DND-41 (cell line): ENCODE measurements at regions not wholly inside any gene's neighbourhood (a gene's known extent, or its start where the extent isn't known, plus 50 kb on each side); places are given as distances from the start of the nearest gene placed in this dataset.

Experiments
- ATAC-seq: fragments of 200-7000 bp; cut with Tn5 transposase; 3 replicates; pipeline ENCODE4 v1.9.1; 2021; ENCODE audit warnings: low read depth; ENCODE audit not compliant: insufficient read depth
- DNase-seq: peaks from one replicate; pipeline ENCODE4 v3.0.0-alpha.2; 2020
- H2AFZ ChIP-seq: 2 replicates; pipeline ENCODE4 v1.6.0; 2012; ENCODE audit warnings: low read depth, low read length
- H3K27ac ChIP-seq: 2 replicates; pipeline ENCODE4 v1.5.1; 2012; ENCODE audit warnings: low read length, inconsistent platforms
- H3K27me3 ChIP-seq: fragments of 200-600 bp; sonication (generic); 2 replicates; pipeline ENCODE4 v1.6.0; 2012; ENCODE audit warnings: low read length, mild to moderate bottlenecking, inconsistent platforms; ENCODE audit not compliant: insufficient read depth, poor library complexity
- H3K36me3 ChIP-seq: 2 replicates; pipeline ENCODE4 v1.5.1; 2012; ENCODE audit warnings: low read length, inconsistent platforms; ENCODE audit not compliant: insufficient read depth
- H3K4me1 ChIP-seq: 2 replicates; pipeline ENCODE4 v1.5.1; 2012; ENCODE audit warnings: mild to moderate bottlenecking, low read length; ENCODE audit not compliant: insufficient read depth
- H3K4me2 ChIP-seq: 2 replicates; pipeline ENCODE4 v1.6.0; 2012; ENCODE audit warnings: mild to moderate bottlenecking, moderate library complexity, low read length, inconsistent platforms; ENCODE audit not compliant: insufficient read depth
- H3K4me3 ChIP-seq, 2 experiments: fragments of 200-600 bp in 1 of 2; shearing (Covaris generic) in 1 of 2; 2 replicates each; pipeline ENCODE4 v1.5.1; 2012 to 2016; ENCODE audit warnings: inconsistent platforms in 2 of 2, low read length in 2 of 2, mild to moderate bottlenecking in 2 of 2, low read depth in 1 of 2, moderate library complexity in 1 of 2
- H3K79me2 ChIP-seq: 2 replicates; pipeline ENCODE4 v1.6.0; 2012; ENCODE audit warnings: low read length, inconsistent platforms; ENCODE audit not compliant: insufficient read depth
- H3K9ac ChIP-seq: 2 replicates; pipeline ENCODE4 v1.6.0; 2012; ENCODE audit warnings: low read depth, mild to moderate bottlenecking, inconsistent platforms, low read length, moderate library complexity
- H3K9me3 ChIP-seq: 2 replicates; pipeline ENCODE4 v1.5.1; 2012; ENCODE audit warnings: low read length, moderate library complexity, mild to moderate bottlenecking, inconsistent platforms; ENCODE audit not compliant: insufficient read depth, severe bottlenecking
- H4K20me1 ChIP-seq: 2 replicates; pipeline ENCODE4 v1.6.0; 2012; ENCODE audit warnings: low read length; ENCODE audit not compliant: insufficient read depth
- EZH2 ChIP-seq: IDR thresholded peaks from 3 replicates; pipeline ENCODE4 v1.6.1; 2012; ENCODE audit warnings: borderline replicate concordance, low read depth, mild to moderate bottlenecking, moderate library complexity, low read length, inconsistent platforms; ENCODE audit not compliant: severe bottlenecking
- TF ChIP-seq, protein P1 (sequence below): IDR thresholded peaks from 2 replicates; pipeline ENCODE4 v1.5.1; 2012; ENCODE audit warnings: borderline replicate concordance, low read length, moderate library complexity, mild to moderate bottlenecking; ENCODE audit not compliant: poor library complexity, severe bottlenecking; ENCODE audit errors: extremely low read depth

DNA sequence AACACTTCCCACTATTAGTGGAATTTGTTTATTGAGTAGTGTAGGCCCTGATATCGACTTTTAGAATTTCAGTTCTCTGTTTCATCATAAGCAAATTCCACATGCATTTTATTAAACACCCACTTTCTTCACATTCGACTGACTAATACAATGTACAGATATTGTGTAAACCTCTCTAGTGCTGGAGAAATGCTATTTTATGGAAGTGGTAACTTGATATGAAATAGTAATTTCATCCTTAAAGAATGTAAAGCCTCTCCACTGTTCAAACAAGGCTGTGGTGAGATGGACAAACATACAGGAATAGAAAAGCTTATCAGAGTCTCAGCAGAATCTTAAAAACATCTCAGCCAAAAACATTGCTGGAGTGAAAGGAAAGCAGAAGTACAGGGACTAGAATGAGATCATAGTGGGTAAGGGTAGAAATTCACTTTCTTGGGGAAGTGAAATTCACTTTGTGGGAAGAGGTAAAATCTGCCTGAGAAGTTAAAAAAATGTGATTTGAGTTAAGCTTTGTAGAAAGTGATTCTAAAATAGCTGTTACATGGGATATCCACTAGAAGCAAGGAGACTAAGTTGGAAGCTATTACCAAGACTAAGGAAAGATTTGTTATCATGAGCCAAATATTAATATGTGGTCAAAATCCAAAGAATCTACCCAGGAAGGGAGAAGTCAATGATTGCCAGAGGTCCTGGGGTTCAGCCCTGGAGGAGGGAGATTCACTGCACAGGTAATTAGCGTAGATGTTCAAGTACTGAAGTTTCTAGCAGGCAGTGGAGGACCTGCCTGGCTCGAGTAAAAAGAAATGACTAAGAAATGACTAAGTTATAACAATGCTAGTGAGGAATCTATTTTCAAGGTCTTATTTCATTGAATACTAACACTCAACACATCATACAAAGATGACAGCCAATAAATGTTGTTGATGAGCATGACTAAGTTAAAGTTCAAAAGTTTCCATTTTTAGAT, 398.3 kb upstream of the FAM47C start:
- H4K20me1 ChIP-seq, result no peaks in the 10 kb centered on the region
- H3K9me3 ChIP-seq, result no peaks in the 10 kb centered on the region
- H3K9ac ChIP-seq, result no peak overlapping the region
- no peaks in the 10 kb centered on the region for H3K4me1 ChIP-seq
- no peak overlapping the region for H3K4me2 ChIP-seq
- H3K79me2 ChIP-seq, result no peaks in the 10 kb centered on the region
- no peak overlapping the region for H2AFZ ChIP-seq
- TF ChIP-seq, protein P1, sequence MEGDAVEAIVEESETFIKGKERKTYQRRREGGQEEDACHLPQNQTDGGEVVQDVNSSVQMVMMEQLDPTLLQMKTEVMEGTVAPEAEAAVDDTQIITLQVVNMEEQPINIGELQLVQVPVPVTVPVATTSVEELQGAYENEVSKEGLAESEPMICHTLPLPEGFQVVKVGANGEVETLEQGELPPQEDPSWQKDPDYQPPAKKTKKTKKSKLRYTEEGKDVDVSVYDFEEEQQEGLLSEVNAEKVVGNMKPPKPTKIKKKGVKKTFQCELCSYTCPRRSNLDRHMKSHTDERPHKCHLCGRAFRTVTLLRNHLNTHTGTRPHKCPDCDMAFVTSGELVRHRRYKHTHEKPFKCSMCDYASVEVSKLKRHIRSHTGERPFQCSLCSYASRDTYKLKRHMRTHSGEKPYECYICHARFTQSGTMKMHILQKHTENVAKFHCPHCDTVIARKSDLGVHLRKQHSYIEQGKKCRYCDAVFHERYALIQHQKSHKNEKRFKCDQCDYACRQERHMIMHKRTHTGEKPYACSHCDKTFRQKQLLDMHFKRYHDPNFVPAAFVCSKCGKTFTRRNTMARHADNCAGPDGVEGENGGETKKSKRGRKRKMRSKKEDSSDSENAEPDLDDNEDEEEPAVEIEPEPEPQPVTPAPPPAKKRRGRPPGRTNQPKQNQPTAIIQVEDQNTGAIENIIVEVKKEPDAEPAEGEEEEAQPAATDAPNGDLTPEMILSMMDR, result no peak
- TF ChIP-seq EZH2, result no peak
- no peaks in the 10 kb centered on the region for H3K36me3 ChIP-seq
- ATAC-seq (no peak), DNase-seq (no peak)
- no peak overlapping the region for H3K27ac ChIP-seq
- H3K27me3 ChIP-seq, result no peaks in the 10 kb centered on the region
- no peak overlapping the region for H3K4me3 ChIP-seq

DNA sequence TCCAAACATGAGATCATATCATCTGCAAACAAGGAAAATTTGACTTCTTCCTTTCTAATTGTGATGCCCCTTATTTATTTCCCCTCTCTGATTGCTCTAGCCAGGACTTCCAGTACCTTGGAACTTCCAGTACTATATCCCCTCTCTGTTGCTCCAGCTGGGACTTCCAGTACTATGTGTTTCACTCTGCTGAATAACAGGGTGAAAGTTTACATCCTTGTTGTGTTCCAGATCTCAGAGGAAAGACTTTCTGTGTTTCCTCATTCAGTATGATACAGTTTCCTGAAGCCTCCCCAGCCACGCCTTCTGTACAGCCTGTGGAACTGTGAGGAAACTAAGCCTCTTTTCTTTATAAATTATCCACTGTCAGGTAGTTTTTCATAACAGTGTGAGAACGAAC, 381.3 kb upstream of the FAM47C start:
- Histone ChIP-seq H3K4me3 (no peak overlapping the region), H3K27ac (no peak overlapping the region), H4K20me1 (no peaks in the 10 kb centered on the region), H3K9ac (no peak overlapping the region), H3K36me3 (no peaks in the 10 kb centered on the region), H3K79me2 (no peaks in the 10 kb centered on the region), H2AFZ (no peak overlapping the region), H3K27me3 (no peaks in the 10 kb centered on the region), H3K4me1 (no peaks in the 10 kb centered on the region), H3K9me3 (no peaks in the 10 kb centered on the region), H3K4me2 (no peak overlapping the region)
- TF ChIP-seq, protein P1, result no peak
- no peak for TF ChIP-seq EZH2
- no peak for DNase-seq
- ATAC-seq, result no peak

DNA sequence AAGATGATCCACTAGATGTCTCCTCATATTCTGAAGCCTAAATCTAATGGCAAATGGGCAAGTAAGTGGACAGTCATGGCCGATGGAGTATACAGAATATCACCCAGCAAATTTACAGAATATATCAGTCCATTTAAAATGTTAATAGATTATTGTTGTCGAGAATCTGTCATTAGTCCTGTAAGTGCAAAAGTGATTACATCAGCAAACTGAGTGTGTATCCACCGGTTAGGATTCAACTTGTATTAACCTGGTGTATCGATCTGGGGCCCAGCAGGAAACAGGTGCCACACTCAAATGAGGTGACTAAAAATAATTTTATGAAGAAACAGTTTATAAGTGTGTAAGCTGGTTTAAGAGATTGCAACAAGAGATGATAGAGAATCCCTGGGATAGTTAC, 367.9 kb upstream of the FAM47C start:
- no peak for ATAC-seq

More for the DNA sequence above, 367.9 kb upstream of the FAM47C start:
- no peaks in the 10 kb centered on the region for H3K36me3 ChIP-seq
- no peaks in the 10 kb centered on the region for H4K20me1 ChIP-seq
- TF ChIP-seq EZH2, result no peak
- TF ChIP-seq, protein P1, result no peak
- no peak overlapping the region for H3K4me3 ChIP-seq
- H3K9me3 ChIP-seq, result no peaks in the 10 kb centered on the region
- no peak overlapping the region for H2AFZ ChIP-seq
- no peaks in the 10 kb centered on the region for H3K4me1 ChIP-seq
- no peaks in the 10 kb centered on the region for H3K79me2 ChIP-seq
- H3K27ac ChIP-seq, result no peak overlapping the region
- DNase-seq, result no peak
- H3K4me2 ChIP-seq, result no peak overlapping the region
- no peak overlapping the region for H3K9ac ChIP-seq
- H3K27me3 ChIP-seq, result no peaks in the 10 kb centered on the region
